WTC11 (cell line): ENCODE measurements at regions not wholly inside any gene's neighbourhood (a gene's known extent, or its start where the extent isn't known, plus 50 kb on each side); places are given as distances from the start of the nearest gene placed in this dataset.

Experiments used
- ATAC-seq: fragments of 200-7000 bp; cut with Tn5 transposase; 2 replicates; pipeline ENCODE4 v1.10.0; 2021; ENCODE audit warnings: mild to moderate bottlenecking, moderate library complexity
- CTCF ChIA-PET: fragments of 300-600 bp; sonication (Branson Sonifier 250); formaldehyde crosslinking; loops from one replicate; lab custom pipeline; 2021; ENCODE audit warnings: antibody characterized with exemption; lab: Charles Lee
- POLR2A ChIA-PET: fragments of 350-600 bp; sonication (Branson Sonifier 250); formaldehyde crosslinking; loops from one replicate; lab custom pipeline; 2021; ENCODE audit warnings: antibody characterized with exemption; lab: Charles Lee
- DNase-seq: peaks from one replicate; pipeline ENCODE4 v3.0.0; 2021; ENCODE audit warnings: low spot score
- H3K27ac Mint-ChIP-seq: 2 replicates; pipeline ENCODE4 v1.8.0; 2021; ENCODE audit warnings: mixed read lengths
- H3K27me3 Mint-ChIP-seq: 2 replicates; pipeline ENCODE4 v1.8.0; 2021; ENCODE audit warnings: low read depth, mild to moderate bottlenecking, moderate library complexity, mixed read lengths
- H3K36me3 Mint-ChIP-seq: 2 replicates; pipeline ENCODE4 v1.8.0; 2021; ENCODE audit warnings: mixed read lengths
- H3K4me1 Mint-ChIP-seq: 2 replicates; pipeline ENCODE4 v1.8.0; 2022; ENCODE audit warnings: mixed read lengths
- H3K4me3 Mint-ChIP-seq: 2 replicates; pipeline ENCODE4 v1.8.0; 2021; ENCODE audit warnings: mild to moderate bottlenecking, moderate library complexity, mixed read lengths
- H3K9me3 Mint-ChIP-seq: 2 replicates; pipeline ENCODE4 v1.8.0; 2021; ENCODE audit warnings: mixed read lengths
- CBFB ChIP-seq: sonication (generic); formaldehyde crosslinking; IDR thresholded peaks from 2 replicates; pipeline ENCODE4 v1.8.1; 2022; ENCODE audit warnings: mild to moderate bottlenecking, low read depth, missing genetic modification reagents
- CDX4 ChIP-seq: fragments of 250-450 bp; sonication (Bioruptor Pico); IDR thresholded peaks from 2 replicates; pipeline ENCODE4 v1.9.0; 2021; ENCODE audit warnings: moderate library complexity, mild to moderate bottlenecking, inconsistent platforms, borderline replicate concordance
- CREB1 ChIP-seq: sonication (generic); formaldehyde crosslinking; IDR thresholded peaks from 2 replicates; pipeline ENCODE4 v1.8.0; 2023; ENCODE audit warnings: mild to moderate bottlenecking, missing genetic modification reagents
- CREM ChIP-seq: sonication (generic); formaldehyde crosslinking; IDR thresholded peaks from 2 replicates; pipeline ENCODE4 v1.8.1; 2022; ENCODE audit warnings: mild to moderate bottlenecking, missing genetic modification reagents, moderate library complexity
- CTCF ChIP-seq: fragments of 200-600 bp; IDR thresholded peaks from 2 replicates; pipeline ENCODE4 v1.8.0; 2022; ENCODE audit warnings: antibody characterized with exemption
- ELF4 ChIP-seq: sonication (generic); formaldehyde crosslinking; IDR thresholded peaks from 2 replicates; pipeline ENCODE4 v1.8.1; 2022; ENCODE audit warnings: low read depth, mild to moderate bottlenecking, moderate library complexity, missing genetic modification reagents
- ESRRA ChIP-seq: sonication (generic); formaldehyde crosslinking; IDR thresholded peaks from 2 replicates; pipeline ENCODE4 v1.8.1; 2022; ENCODE audit warnings: mild to moderate bottlenecking, missing genetic modification reagents, borderline replicate concordance
- FOXJ3 ChIP-seq: sonication (generic); formaldehyde crosslinking; IDR thresholded peaks from 2 replicates; pipeline ENCODE4 v1.9.0; 2021; ENCODE audit warnings: missing genetic modification reagents, mild to moderate bottlenecking, borderline replicate concordance
- FOXK1 ChIP-seq: sonication (generic); formaldehyde crosslinking; IDR thresholded peaks from 2 replicates; pipeline ENCODE4 v1.8.0; 2022; ENCODE audit warnings: mild to moderate bottlenecking, moderate library complexity, missing genetic modification reagents
- FOXP1 ChIP-seq: sonication (generic); formaldehyde crosslinking; IDR thresholded peaks from 2 replicates; pipeline ENCODE4 v1.8.0; 2022; ENCODE audit warnings: missing genetic modification reagents, mild to moderate bottlenecking, moderate library complexity, borderline replicate concordance
- GTF2I ChIP-seq: fragments of 250-450 bp; sonication (Bioruptor Pico); conservative IDR thresholded peaks from 2 replicates; pipeline ENCODE4 v1.4.0; 2021; ENCODE audit warnings: mild to moderate bottlenecking
- HMGXB4 ChIP-seq: sonication (generic); formaldehyde crosslinking; IDR thresholded peaks from 2 replicates; pipeline ENCODE4 v1.8.1; 2023; ENCODE audit warnings: mild to moderate bottlenecking, moderate library complexity, missing genetic modification reagents
- NFYB ChIP-seq: sonication (generic); formaldehyde crosslinking; conservative IDR thresholded peaks from 2 replicates; pipeline ENCODE4 v1.8.0; 2022; ENCODE audit warnings: low read depth, missing genetic modification reagents
- NR1H2 ChIP-seq: sonication (generic); formaldehyde crosslinking; IDR thresholded peaks from 2 replicates; pipeline ENCODE4 v1.9.0; 2021; ENCODE audit warnings: mild to moderate bottlenecking, moderate library complexity, missing genetic modification reagents
- PRDM15 ChIP-seq: sonication (generic); formaldehyde crosslinking; IDR thresholded peaks from 2 replicates; pipeline ENCODE4 v1.8.0; 2022; ENCODE audit warnings: missing genetic modification reagents
- RELA ChIP-seq: sonication (generic); formaldehyde crosslinking; IDR thresholded peaks from 2 replicates; pipeline ENCODE4 v1.8.1; 2022; ENCODE audit warnings: missing genetic modification reagents, mild to moderate bottlenecking, borderline replicate concordance
- RORB ChIP-seq: fragments of 250-450 bp; sonication (Bioruptor Pico); IDR thresholded peaks from 2 replicates; pipeline ENCODE4 v1.9.0; 2021; ENCODE audit warnings: mild to moderate bottlenecking
- TEAD1 ChIP-seq: sonication (generic); formaldehyde crosslinking; IDR thresholded peaks from 2 replicates; pipeline ENCODE4 v1.8.0; 2022; ENCODE audit warnings: mild to moderate bottlenecking, missing genetic modification reagents
- TP53 ChIP-seq: sonication (generic); formaldehyde crosslinking; IDR thresholded peaks from 2 replicates; pipeline ENCODE4 v1.8.1; 2023; ENCODE audit warnings: mild to moderate bottlenecking, missing genetic modification reagents
- ZNF138 ChIP-seq: sonication (generic); formaldehyde crosslinking; conservative IDR thresholded peaks from 2 replicates; pipeline ENCODE4 v1.8.1; 2022; ENCODE audit warnings: mild to moderate bottlenecking, moderate library complexity, missing genetic modification reagents
- ZNF219 ChIP-seq: sonication (generic); formaldehyde crosslinking; IDR thresholded peaks from 2 replicates; pipeline ENCODE4 v1.8.0; 2023; ENCODE audit warnings: missing genetic modification reagents, mild to moderate bottlenecking, borderline replicate concordance
- ZNF263 ChIP-seq: sonication (generic); formaldehyde crosslinking; IDR thresholded peaks from 2 replicates; pipeline ENCODE4 v1.8.1; 2022; ENCODE audit warnings: low read depth, mild to moderate bottlenecking, moderate library complexity, missing genetic modification reagents
- ZNF281 ChIP-seq: sonication (generic); formaldehyde crosslinking; IDR thresholded peaks from 2 replicates; pipeline ENCODE4 v1.8.0; 2023; ENCODE audit warnings: mild to moderate bottlenecking, missing genetic modification reagents
- TF ChIP-seq, protein P1 (sequence below): fragments of 250-450 bp; sonication (Bioruptor Pico); IDR thresholded peaks from 2 replicates; pipeline ENCODE4 v1.9.0; 2021; ENCODE audit warnings: mild to moderate bottlenecking

- CTCF ChIA-PET = interaction anchor here (1.2 kb wide), 1 partner anchor 66 kb away, joined by 3 read pairs; no protein-coding TSS in a partner anchor
- DNase-seq (no peak), ATAC-seq (no peak)
- POLR2A ChIA-PET = no interaction called here
- Mint-ChIP-seq H3K36me3 (peaks cover 34% of the 10 kb centered on the region), H3K4me1 (peaks cover 42% of the 10 kb centered on the region), H3K9me3 (peaks cover 38% of the 10 kb centered on the region), H3K27me3 (peaks cover 6% of the 10 kb centered on the region; the same call in 1 of the 2 replicates), H3K4me3 (peak overlapping the region; percentile 29), H3K27ac (peak overlapping the region; percentile 83)
- TF ChIP-seq FOXK1 (CRISPR knock-in tag) (no peak), TEAD1 (CRISPR knock-in tag) (no peak), ZNF281 (no peak), FOXP1 (CRISPR knock-in tag) (no peak), CREM (CRISPR knock-in tag) (no peak), NR1H2 (CRISPR knock-in tag) (no peak), ZNF219 (CRISPR knock-in tag) (no peak), FOXJ3 (CRISPR knock-in tag) (no peak), RELA (CRISPR knock-in tag) (no peak), ZNF138 (CRISPR knock-in tag) (no peak), CBFB (CRISPR knock-in tag) (no peak), ZNF263 (CRISPR knock-in tag) (no peak), TP53 (CRISPR knock-in tag) (no peak), NFYB (CRISPR knock-in tag) (no peak), CTCF (no peak), CDX4 (CRISPR knock-in tag) (no peak), GTF2I (CRISPR knock-in tag) (no peak)
- TF ChIP-seq, protein P1, sequence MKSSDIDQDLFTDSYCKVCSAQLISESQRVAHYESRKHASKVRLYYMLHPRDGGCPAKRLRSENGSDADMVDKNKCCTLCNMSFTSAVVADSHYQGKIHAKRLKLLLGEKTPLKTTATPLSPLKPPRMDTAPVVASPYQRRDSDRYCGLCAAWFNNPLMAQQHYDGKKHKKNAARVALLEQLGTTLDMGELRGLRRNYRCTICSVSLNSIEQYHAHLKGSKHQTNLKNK (CRISPR knock-in tag) = no peak
Measured at GRCh38 chr4:138614398-138615142, 372.4 kb upstream of the SLC7A11 start.

DNA sequence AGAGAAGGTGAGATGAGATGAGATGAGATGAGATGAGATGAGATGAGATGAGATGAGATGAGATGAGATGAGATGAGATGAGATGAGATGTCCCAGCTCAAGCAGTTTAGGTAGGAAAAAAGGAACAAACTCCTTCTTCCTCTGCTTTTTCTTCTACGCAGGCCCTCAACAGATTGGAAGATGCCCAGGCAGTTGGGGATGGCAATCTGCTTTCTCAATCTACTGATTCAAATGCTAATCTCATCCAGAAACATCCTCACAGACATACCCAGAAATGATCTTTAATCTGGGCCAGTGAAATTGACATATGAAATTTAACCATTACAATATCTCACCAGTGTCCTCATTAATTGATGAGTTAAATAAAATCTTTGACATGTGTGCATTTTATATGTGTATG is 370.3 kb upstream of the SLC7A11 start:
- peaks cover 6% of the 10 kb centered on the region; the same call in 1 of the 2 replicates for H3K27me3 Mint-ChIP-seq
- no peak overlapping the region for H3K4me3 Mint-ChIP-seq
- ChIA-PET POLR2A (no interaction called here), CTCF (no interaction called here)
- no peak for DNase-seq
- peaks cover 26% of the 10 kb centered on the region for H3K9me3 Mint-ChIP-seq
- H3K27ac Mint-ChIP-seq = no peak overlapping the region
- ATAC-seq = no peak
- H3K36me3 Mint-ChIP-seq = peaks cover 24% of the 10 kb centered on the region
- H3K4me1 Mint-ChIP-seq = peaks cover 42% of the 10 kb centered on the region
- TF ChIP-seq FOXP1 (CRISPR knock-in tag) = no peak
- no peak for TF ChIP-seq CREB1
- no peak for TF ChIP-seq ESRRA (CRISPR knock-in tag)
- no peak for TF ChIP-seq RORB (CRISPR knock-in tag)
- no peak for TF ChIP-seq PRDM15 (CRISPR knock-in tag)
- TF ChIP-seq HMGXB4 (CRISPR knock-in tag) = no peak
- TF ChIP-seq ZNF219 (CRISPR knock-in tag) = no peak
- TF ChIP-seq CBFB (CRISPR knock-in tag) = no peak
- no peak for TF ChIP-seq ELF4 (CRISPR knock-in tag)
